ENCODE measurements at regions not wholly inside any gene's neighbourhood (a gene's known extent, or its start where the extent isn't known, plus 50 kb on each side); places are given as distances from the start of the nearest gene placed in this dataset.

GRCh38 chr18:70386582-70386981, 97.7 kb downstream of the SOCS6 start:
- CTCF ChIA-PET (ENCODE audit: low intra/inter-chr PET ratio, low total read pairs) = no interaction called here
- in situ Hi-C loops (cut with HindIII; ENCODE audit: extremely low pct_ligation_motif_present, low pct_unique_long_range_greater_than_20kb) = no loop called here
- BruUV-seq (replicated peaks) = no TSS peak

GRCh38 chr18:70385474-70385873, 96.6 kb downstream of the SOCS6 start:
- Histone ChIP-seq H2AFZ (ENCODE audit: low read length) (no peak overlapping the region), H3K36me3 (replicated peaks in 1 of 2; ENCODE audit: control insufficient read depth in 1 of 2, insufficient read depth in 2 of 2, low read length in 2 of 2) (no peaks in the 10 kb centered on the region), H3K79me2 (ENCODE audit: insufficient read depth, low read length) (no peaks in the 10 kb centered on the region), H3K9me3 (ENCODE audit: low read length) (no peaks in the 10 kb centered on the region), H3K4me2 (ENCODE audit: low read depth, low read length) (no peak overlapping the region), H3K27me3 (ENCODE audit: control insufficient read depth in 1 of 2, insufficient read depth in 2 of 2, low read length in 2 of 2) (no peaks in the 10 kb centered on the region), H3K4me1 (ENCODE audit: insufficient read depth, low read length) (peaks cover 67% of the 10 kb centered on the region), H3K4me3 (replicated peaks in 1 of 3; ENCODE audit: insufficient read depth in 1 of 3, low read depth in 2 of 3, low read length in 3 of 3) (no peak overlapping the region), H3K27ac (ENCODE audit: extremely low read length, insufficient read depth, low read length) (peak overlapping the region; percentile 33), H4K20me1 (ENCODE audit: insufficient read depth, low read length) (no peaks in the 10 kb centered on the region), H3K9ac (ENCODE audit: insufficient read depth, low read depth, low read length) (no peak overlapping the region)
- POLR2A ChIA-PET = no interaction called here
- peak; percentile 48 for FAIRE-seq
- CTCF ChIA-PET (ENCODE audit: low intra/inter-chr PET ratio, low total read pairs) = no interaction called here
- intact Hi-C loops (cut with micrococcal nuclease; ENCODE audit: unreplicated experiment) (no loop called here), in situ Hi-C loops (cut with HindIII; ENCODE audit: extremely low pct_ligation_motif_present, low pct_unique_long_range_greater_than_20kb) (no loop called here)
- BruUV-seq (replicated peaks) = no TSS peak
- ATAC-seq = no peak
- peak; percentile 40 for DNase-seq (ENCODE audit: low spot score)
- TF ChIP-seq SP5 (CRISPR knock-in tag; IDR thresholded peaks at IDR 0.05; ENCODE audit: borderline replicate concordance, low read depth) (peak; percentile 20; the same call in 1 of the 2 replicates), TFAP4 (IDR thresholded peaks at IDR 0.05; ENCODE audit: borderline replicate concordance, low read depth) (peak; percentile 75), PATZ1 (CRISPR knock-in tag; IDR thresholded peaks at IDR 0.05) (peak; percentile 30; the same call in 1 of the 2 replicates), SOX13 (IDR thresholded peaks at IDR 0.05) (no peak), SOX13 (CRISPR knock-in tag; conservative IDR thresholded peaks at IDR 0.05 in 1 of 2, IDR thresholded peaks at IDR 0.05 in 1 of 2) (peak in 1 of 2 experiments; percentile 60; a peak in 2 of 4 replicates), ZNF350 (CRISPR knock-in tag; IDR thresholded peaks at IDR 0.05; ENCODE audit: borderline replicate concordance, low read depth) (no peak), ATF2 (CRISPR knock-in tag; IDR thresholded peaks at IDR 0.05) (no peak)

More at GRCh38 chr18:70386582-70386981, 97.7 kb downstream of the SOCS6 start:
- no peaks in the 10 kb centered on the region for H3K27me3 ChIP-seq (ENCODE audit: control insufficient read depth in 1 of 2, insufficient read depth in 2 of 2, low read length in 2 of 2)
- H3K9me3 ChIP-seq (ENCODE audit: low read length) = no peaks in the 10 kb centered on the region
- ATAC-seq (no peak), FAIRE-seq (no peak), DNase-seq (ENCODE audit: low spot score) (no peak)
- no peak overlapping the region for H3K4me3 ChIP-seq (replicated peaks in 1 of 3; ENCODE audit: insufficient read depth in 1 of 3, low read depth in 2 of 3, low read length in 3 of 3)
- H3K9ac ChIP-seq (ENCODE audit: insufficient read depth, low read depth, low read length) = no peak overlapping the region
- H3K36me3 ChIP-seq (replicated peaks in 1 of 2; ENCODE audit: control insufficient read depth in 1 of 2, insufficient read depth in 2 of 2, low read length in 2 of 2) = no peaks in the 10 kb centered on the region
- no peaks in the 10 kb centered on the region for H3K79me2 ChIP-seq (ENCODE audit: insufficient read depth, low read length)
- intact Hi-C loops (cut with micrococcal nuclease; ENCODE audit: unreplicated experiment) = no loop called here
- peaks cover 57% of the 10 kb centered on the region for H3K4me1 ChIP-seq (ENCODE audit: insufficient read depth, low read length)
- no peak overlapping the region for H3K4me2 ChIP-seq (ENCODE audit: low read depth, low read length)
- POLR2A ChIA-PET = no interaction called here
- no peaks in the 10 kb centered on the region for H4K20me1 ChIP-seq (ENCODE audit: insufficient read depth, low read length)
- TF ChIP-seq ZNF362 (CRISPR knock-in tag; IDR thresholded peaks at IDR 0.05; ENCODE audit: borderline replicate concordance) (0 out of 2 replicates have a peak, but pooled peaks have one; percentile 26), EEA1 (CRISPR knock-in tag; IDR thresholded peaks at IDR 0.05; ENCODE audit: borderline replicate concordance) (no peak)
- H2AFZ ChIP-seq (ENCODE audit: low read length) = no peak overlapping the region
- WGBS (ENCODE audit: low lambda C conversion rate) = 90% methylated on average over 3 of the region's 3 CpGs
- no peak overlapping the region for H3K27ac ChIP-seq (ENCODE audit: extremely low read length, insufficient read depth, low read length)

Data from HepG2 (cell line).